ENCODE measurements at regions not wholly inside any gene's neighbourhood (a gene's known extent, or its start where the extent isn't known, plus 50 kb on each side); places are given as distances from the start of the nearest gene placed in this dataset.
"Not testable (repeated sequence)": the region's sequence is repeated elsewhere in the genome, so short reads cannot be mapped to it uniquely, and the experiment has no call there.

DNA sequence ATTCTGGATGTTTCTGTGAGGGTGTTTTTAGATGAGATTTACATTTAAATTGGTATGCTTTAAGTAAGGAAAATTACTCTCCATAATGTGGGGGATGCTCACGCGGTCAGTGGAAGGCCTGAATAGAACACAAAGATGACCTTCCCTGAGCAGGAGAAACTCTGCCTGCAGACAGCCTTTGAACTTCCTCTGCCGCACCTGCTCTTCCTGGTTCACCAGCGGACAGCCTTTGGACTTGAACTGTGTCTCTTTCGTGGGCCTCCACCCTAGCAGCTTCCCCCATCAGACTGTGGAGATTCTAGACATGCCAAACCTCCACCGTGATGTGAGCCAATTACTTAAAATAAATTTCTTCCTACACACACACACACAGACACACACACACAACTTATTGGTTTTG, 210.7 kb downstream of the EFCAB11 start:
- no peak for TF ChIP-seq CTCF (IDR thresholded peaks at IDR 0.05; ENCODE audit: low read depth, low read length, missing control alignments)
- in situ Hi-C loops (cut with HindIII; ENCODE audit: low sequenced_read_pairs) = loop anchor here (10.0 kb wide), 1 partner anchor 79 kb away; no protein-coding TSS in a partner anchor
- no peak overlapping the region for H3K4me3 ChIP-seq (ENCODE audit: low read depth, low read length)
- no peak for DNase-seq (ENCODE audit: low read depth)

- in situ Hi-C loops (cut with HindIII; ENCODE audit: low sequenced_read_pairs) = loop anchor here (10.0 kb wide), 1 partner anchor 75 kb away; no protein-coding TSS in a partner anchor
- no peak for DNase-seq (ENCODE audit: low read depth)
- no peak for TF ChIP-seq CTCF (IDR thresholded peaks at IDR 0.05; ENCODE audit: low read depth, low read length, missing control alignments)
- no peak overlapping the region for H3K4me3 ChIP-seq (ENCODE audit: low read depth, low read length)
Measured at GRCh38 chr14:89740241-89740640, 214.3 kb downstream of the EFCAB11 start.

DNA sequence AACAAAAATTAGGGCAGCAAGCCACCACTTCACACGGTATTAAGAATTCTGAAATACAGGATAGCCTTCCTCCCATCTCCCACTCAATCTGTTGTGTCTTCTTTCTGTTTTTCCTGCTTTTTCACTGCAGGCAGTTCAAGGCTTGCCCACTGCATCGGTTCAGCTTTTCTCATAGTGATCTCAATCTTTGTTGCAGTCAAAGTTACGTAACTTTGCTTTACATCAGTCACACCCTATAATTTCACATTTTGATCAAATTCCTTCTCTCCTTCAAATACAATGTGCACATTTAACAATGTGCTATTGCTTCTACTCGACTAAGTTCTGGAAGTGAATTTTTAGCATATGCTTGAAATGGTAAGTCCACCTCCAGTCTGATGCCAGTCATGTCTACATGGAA, 217.6 kb downstream of the EFCAB11 start:
- in situ Hi-C loops (cut with HindIII; ENCODE audit: low sequenced_read_pairs) = no loop called here
- no peak overlapping the region for H3K4me3 ChIP-seq (ENCODE audit: low read depth, low read length)
- DNase-seq (ENCODE audit: low read depth) = no peak
- no peak for TF ChIP-seq CTCF (IDR thresholded peaks at IDR 0.05; ENCODE audit: low read depth, low read length, missing control alignments)

DNA sequence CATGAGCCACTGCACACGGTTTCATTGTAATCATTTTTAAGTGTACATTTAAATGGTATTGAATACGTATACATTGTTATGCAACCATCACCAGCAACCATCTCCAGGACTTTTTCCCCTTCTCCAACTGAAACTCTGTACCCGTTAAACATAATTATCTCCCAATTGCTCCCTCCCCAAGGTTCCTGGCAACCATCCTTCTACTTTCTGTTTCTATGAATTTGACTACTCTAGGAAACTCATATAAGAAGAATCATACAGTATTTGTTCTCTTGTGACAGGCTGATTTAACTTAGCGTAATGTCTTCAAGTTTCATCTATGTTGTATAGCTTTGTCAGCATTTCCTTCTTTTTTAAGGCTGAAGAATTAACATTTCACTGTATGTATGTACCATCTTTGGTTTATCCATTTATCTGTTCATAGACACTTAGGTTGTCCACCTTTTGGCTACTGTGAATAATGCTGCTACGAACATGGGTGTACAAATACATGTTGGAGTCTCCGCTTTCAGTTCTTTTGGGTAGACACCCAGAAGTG, 223.1 kb downstream of the EFCAB11 start:
- in situ Hi-C loops (cut with HindIII; ENCODE audit: low sequenced_read_pairs) = no loop called here
- no peak for TF ChIP-seq CTCF (IDR thresholded peaks at IDR 0.05; ENCODE audit: low read depth, low read length, missing control alignments)
- no peak overlapping the region for H3K4me3 ChIP-seq (ENCODE audit: low read depth, low read length)
- DNase-seq (ENCODE audit: low read depth) = no peak

GRCh38 chr14:89730687-89731086, 223.8 kb downstream of the EFCAB11 start:
- TF ChIP-seq CTCF (IDR thresholded peaks at IDR 0.05; ENCODE audit: low read depth, low read length, missing control alignments) = no peak
- no peak for DNase-seq (ENCODE audit: low read depth)
- in situ Hi-C loops (cut with HindIII; ENCODE audit: low sequenced_read_pairs) = no loop called here
- no peak overlapping the region for H3K4me3 ChIP-seq (ENCODE audit: low read depth, low read length)

GRCh38 chr14:89728964-89729363, 225.6 kb downstream of the EFCAB11 start:
- TF ChIP-seq CTCF (IDR thresholded peaks at IDR 0.05; ENCODE audit: low read depth, low read length, missing control alignments) = no peak
- H3K4me3 ChIP-seq (ENCODE audit: low read depth, low read length) = no peak overlapping the region
- in situ Hi-C loops (cut with HindIII; ENCODE audit: low sequenced_read_pairs) = no loop called here
- DNase-seq (ENCODE audit: low read depth) = no peak

DNA sequence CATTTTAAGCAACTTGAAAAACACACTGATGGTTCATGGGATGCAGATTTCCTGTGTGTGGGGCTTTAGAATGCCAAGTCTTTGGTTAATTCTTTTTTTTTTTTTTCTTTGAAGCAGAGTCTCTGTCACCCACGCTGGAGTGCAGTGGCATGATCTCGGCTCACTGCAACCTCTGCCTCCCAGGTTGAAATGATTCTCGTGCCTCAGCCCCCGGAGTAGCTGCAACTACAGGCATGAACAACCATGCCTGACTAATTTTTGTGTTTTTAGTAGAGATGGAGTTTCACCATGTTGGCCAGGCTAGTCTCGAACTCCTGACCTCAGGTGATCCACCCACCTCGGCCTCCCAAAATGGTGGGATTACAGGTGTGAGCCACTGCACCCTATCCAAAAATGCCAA, 228.3 kb downstream of the EFCAB11 start:
- in situ Hi-C loops (cut with HindIII; ENCODE audit: low sequenced_read_pairs); H3K4me3 ChIP-seq (ENCODE audit: low read depth, low read length); DNase-seq (ENCODE audit: low read depth): not testable (repeated sequence)
